ENCODE measurements at regions not wholly inside any gene's neighbourhood (a gene's known extent, or its start where the extent isn't known, plus 50 kb on each side); places are given as distances from the start of the nearest gene placed in this dataset.

DNA sequence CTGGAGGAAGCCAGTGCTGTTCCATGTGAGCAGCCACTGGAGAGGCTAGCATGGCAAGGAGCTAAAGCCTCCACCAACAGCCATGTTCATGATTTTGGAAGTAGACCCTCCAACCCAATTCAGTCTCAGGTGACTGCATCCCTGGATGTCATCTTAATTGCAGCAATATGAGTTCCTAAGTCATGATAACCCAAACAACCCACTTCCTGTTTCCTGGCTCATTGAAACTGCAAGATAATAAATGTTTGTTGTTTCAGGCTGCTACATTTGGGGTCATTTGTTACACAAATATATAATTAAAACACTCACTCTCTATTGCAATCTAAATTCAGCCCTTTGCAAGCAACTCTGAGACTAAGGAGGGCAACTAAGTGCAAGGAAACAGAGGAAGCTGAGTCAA, 62.4 kb upstream of the SLC24A5 start:
- no peak overlapping the region for H3K18ac ChIP-seq (ENCODE audit: extremely low read depth, low read length)
- H3K14ac ChIP-seq (ENCODE audit: insufficient read length): no peak overlapping the region
- TF ChIP-seq YY1 (IDR thresholded peaks at IDR 0.05; ENCODE audit: low read depth, low read length) (no peak), EP300 (IDR thresholded peaks at IDR 0.05; ENCODE audit: borderline replicate concordance in 1 of 2, low read depth in 2 of 2, low read length in 2 of 2) (no peak), SUZ12 (IDR thresholded peaks at IDR 0.05; ENCODE audit: low read length) (no peak), KDM5A (IDR thresholded peaks at IDR 0.05; ENCODE audit: low read length) (no peak), RFX5 (IDR thresholded peaks at IDR 0.05; ENCODE audit: borderline replicate concordance, low read depth, low read length) (no peak), GABPA (IDR thresholded peaks at IDR 0.05; ENCODE audit: borderline replicate concordance, insufficient read depth, low read length) (no peak), SIX5 (IDR thresholded peaks at IDR 0.05; ENCODE audit: low read depth, low read length) (no peak), SIN3A (conservative IDR thresholded peaks at IDR 0.05 in 1 of 2, IDR thresholded peaks at IDR 0.05 in 1 of 2; ENCODE audit: low read depth in 1 of 2, low read length in 2 of 2) (no peak), SAP30 (IDR thresholded peaks at IDR 0.05; ENCODE audit: insufficient read depth, insufficient replicate concordance, low read length) (no peak), RXRA (IDR thresholded peaks at IDR 0.05; ENCODE audit: insufficient read depth, low read depth, low read length) (no peak), EZH2 (IDR thresholded peaks at IDR 0.05; ENCODE audit: low read depth, low read length, severe bottlenecking) (no peak), NRF1 (IDR thresholded peaks at IDR 0.05; ENCODE audit: low read depth, low read length) (no peak)
- H2BK20ac ChIP-seq (ENCODE audit: low read length): no peak overlapping the region
- DNase-seq (ENCODE audit: low read depth in 1 of 2, low spot score in 2 of 2) (no peak), FAIRE-seq (no peak)
- H3K56ac ChIP-seq (replicated peaks; ENCODE audit: insufficient read length, low read depth, low read length): no peak overlapping the region
- H3K23me2 ChIP-seq (ENCODE audit: low read depth, low read length): no peaks in the 10 kb centered on the region
- no peaks in the 10 kb centered on the region for H3K36me3 ChIP-seq (ENCODE audit: control insufficient read depth in 2 of 4, insufficient read depth in 4 of 4, low read length in 3 of 4)
- H4K20me1 ChIP-seq (replicated peaks in 1 of 2; ENCODE audit: control insufficient read depth in 1 of 2, insufficient read depth in 2 of 2, low read length in 2 of 2): no peaks in the 10 kb centered on the region
- no peak overlapping the region for H4K91ac ChIP-seq (replicated peaks; ENCODE audit: insufficient read length, low read length)
- no peak overlapping the region for H2BK12ac ChIP-seq (ENCODE audit: low read depth, low read length)
- H3K4me1 ChIP-seq (replicated peaks in 1 of 4; ENCODE audit: control insufficient read depth in 3 of 4, insufficient read depth in 4 of 4, low read length in 3 of 4): no peaks in the 10 kb centered on the region
- H3K9me3 ChIP-seq (ENCODE audit: insufficient read depth in 2 of 2, low read depth in 1 of 2, low read length in 1 of 2): no peaks in the 10 kb centered on the region
- H4K5ac ChIP-seq (ENCODE audit: insufficient read length, low read depth, low read length): no peak overlapping the region
- no peak overlapping the region for H2AK5ac ChIP-seq (ENCODE audit: low read depth, low read length)
- H3K4me2 ChIP-seq (ENCODE audit: insufficient read depth in 1 of 2, low read depth in 2 of 2, low read length in 2 of 2): no peak overlapping the region
- no peak overlapping the region for H4K8ac ChIP-seq (ENCODE audit: extremely low read depth, insufficient read depth, low read length)
- H3K9ac ChIP-seq (replicated peaks in 1 of 4; ENCODE audit: extremely low read depth in 1 of 4, low read depth in 3 of 4, low read length in 3 of 4): no peak overlapping the region
- H2AFZ ChIP-seq (ENCODE audit: low read length): no peak overlapping the region
- no peak overlapping the region for H3K27ac ChIP-seq (ENCODE audit: low read depth, low read length)
- CTCF ChIA-PET (ENCODE audit: partially characterized antibody): interaction anchor here (1.9 kb wide), 1 partner anchor 11 kb away, joined by 4 read pairs; no protein-coding TSS in a partner anchor
- no peaks in the 10 kb centered on the region for H3K27me3 ChIP-seq (replicated peaks in 1 of 4; ENCODE audit: control insufficient read depth in 3 of 4, extremely low read depth in 1 of 4, insufficient read depth in 3 of 4, low read length in 3 of 4)
- no peak overlapping the region for H2BK15ac ChIP-seq (ENCODE audit: low read length)
- POLR2A ChIA-PET (ENCODE audit: partially characterized antibody): no interaction called here
- H3K4ac ChIP-seq (replicated peaks; ENCODE audit: insufficient read length, low read depth, low read length): no peak overlapping the region
- no peak overlapping the region for H3K23ac ChIP-seq (ENCODE audit: insufficient read length)
- no peaks in the 10 kb centered on the region for H3K79me2 ChIP-seq (ENCODE audit: control insufficient read depth in 1 of 2, insufficient read depth in 2 of 2, low read length in 2 of 2)
- H2BK5ac ChIP-seq (ENCODE audit: low read depth, low read length): no peak overlapping the region
- no peak overlapping the region for H3K4me3 ChIP-seq (ENCODE audit: extremely low read depth in 1 of 4, insufficient read depth in 2 of 4, low read depth in 3 of 4, low read length in 4 of 4)
- H2BK120ac ChIP-seq (replicated peaks; ENCODE audit: low read depth, low read length): no peak overlapping the region
- H3K79me1 ChIP-seq (ENCODE audit: low read depth, low read length): no peaks in the 10 kb centered on the region; the same call in 1 of the 2 replicates
